Spinal cord (tissue), 9 donors: ENCODE measurements at regions not wholly inside any gene's neighbourhood (a gene's known extent, or its start where the extent isn't known, plus 50 kb on each side); places are given as distances from the start of the nearest gene placed in this dataset.
"Not testable (repeated sequence)": the region's sequence is repeated elsewhere in the genome, so short reads cannot be mapped to it uniquely, and the experiment has no call there.

Experiments
- DNase-seq, 6 donors: peaks; one replicate each; pipeline versions ENCODE4 v3.0.0 to v3.0.0-alpha.2; 2013 to 2015; ENCODE audit warnings: low spot score in 6 of 6, low read depth in 4 of 6
- H3K27ac ChIP-seq: one replicate; pipeline ENCODE4 v1.5.1; 2013; ENCODE audit warnings: low read depth, low read length, control low read depth
- H3K27me3 ChIP-seq: one replicate; pipeline ENCODE4 v1.6.1; 2013; ENCODE audit warnings: low read length; ENCODE audit not compliant: control insufficient read depth, insufficient read depth
- H3K36me3 ChIP-seq: one replicate; pipeline ENCODE4 v1.6.1; 2013; ENCODE audit warnings: low read length; ENCODE audit not compliant: control insufficient read depth, insufficient read depth
- H3K4me1 ChIP-seq: one replicate; pipeline ENCODE4 v1.6.1; 2013; ENCODE audit warnings: low read length; ENCODE audit not compliant: control insufficient read depth, insufficient read depth
- H3K4me3 ChIP-seq: one replicate; pipeline ENCODE4 v1.5.1; 2013; ENCODE audit warnings: low read depth, low read length, control low read depth
- H3K9me3 ChIP-seq: one replicate; pipeline ENCODE4 v1.6.1; 2013; ENCODE audit warnings: low read length; ENCODE audit not compliant: control insufficient read depth, insufficient read depth
- WGBS: methylation state at CpG from one replicate; pipeline ENCODE4 v1.1.5; 2013; ENCODE audit warnings: missing lambda C conversion rate; ENCODE audit not compliant: insufficient coverage; 5-methylcytosine and 5-hydroxymethylcytosine counted together
- donor health status: healthy.

- peaks cover 6% of the 10 kb centered on the region for H3K27me3 ChIP-seq
- H3K4me1 ChIP-seq = peaks cover 20% of the 10 kb centered on the region
- no peaks in the 10 kb centered on the region for H3K36me3 ChIP-seq
- no peaks in the 10 kb centered on the region for H3K9me3 ChIP-seq
- peak overlapping the region; percentile 66 for H3K4me3 ChIP-seq
- 71% methylated on average over 7 of the region's 11 CpGs for WGBS
- no peak for DNase-seq
- no peak overlapping the region for H3K27ac ChIP-seq
Observed at GRCh38 chr15:98549003-98549402, 99.3 kb upstream of the IGF1R start.

GRCh38 chr15:98549741-98550140 is 98.6 kb upstream of the IGF1R start:
- 97% methylated on average over 25 of the region's 26 CpGs for WGBS
- Histone ChIP-seq H3K4me3 (no peak overlapping the region), H3K4me1 (peaks cover 20% of the 10 kb centered on the region), H3K36me3 (no peaks in the 10 kb centered on the region), H3K27ac (no peak overlapping the region), H3K9me3 (no peaks in the 10 kb centered on the region), H3K27me3 (peaks cover 6% of the 10 kb centered on the region)
- no peak for DNase-seq

GRCh38 chr15:98550363-98550762 is 98.0 kb upstream of the IGF1R start:
- not testable (repeated sequence) for H3K36me3 ChIP-seq, DNase-seq, H3K4me3 ChIP-seq, H3K9me3 ChIP-seq, H3K27me3 ChIP-seq, H3K27ac ChIP-seq
- WGBS = 89% methylated on average over 7 of the region's 7 CpGs
- H3K4me1 ChIP-seq = peaks cover 20% of the 10 kb centered on the region

- Histone ChIP-seq H3K4me1 (peaks cover 20% of the 10 kb centered on the region), H3K9me3 (no peaks in the 10 kb centered on the region), H3K36me3 (no peaks in the 10 kb centered on the region), H3K27me3 (peaks cover 6% of the 10 kb centered on the region), H3K27ac (no peak overlapping the region), H3K4me3 (no peak overlapping the region)
- DNase-seq = peak in 1 of 6 donors; percentile 20
- WGBS = 86% methylated on average over 7 of the region's 11 CpGs
Observed at GRCh38 chr15:98551936-98552562, 96.3 kb upstream of the IGF1R start.

- no peak overlapping the region for H3K4me3 ChIP-seq
- WGBS = 88% methylated on average over 4 of the region's 6 CpGs
- H3K27me3 ChIP-seq = no peaks in the 10 kb centered on the region
- no peaks in the 10 kb centered on the region for H3K4me1 ChIP-seq
- DNase-seq = no peak
- no peaks in the 10 kb centered on the region for H3K9me3 ChIP-seq
- H3K27ac ChIP-seq = no peak overlapping the region
- no peaks in the 10 kb centered on the region for H3K36me3 ChIP-seq
Observed at GRCh38 chr15:98554272-98555172, 93.8 kb upstream of the IGF1R start.

GRCh38 chr15:98555173-98555515 is 93.2 kb upstream of the IGF1R start:
- H3K9me3 ChIP-seq = no peaks in the 10 kb centered on the region
- H3K27me3 ChIP-seq = no peaks in the 10 kb centered on the region
- no peak for DNase-seq
- H3K4me3 ChIP-seq = no peak overlapping the region
- H3K27ac ChIP-seq = no peak overlapping the region
- H3K36me3 ChIP-seq = no peaks in the 10 kb centered on the region
- no peaks in the 10 kb centered on the region for H3K4me1 ChIP-seq

GRCh38 chr15:98556321-98556720 is 92.0 kb upstream of the IGF1R start:
- 75% methylated on average over 1 of the region's 4 CpGs for WGBS
- no peaks in the 10 kb centered on the region for H3K27me3 ChIP-seq
- DNase-seq = peak in 1 of 6 donors; percentile 5

GRCh38 chr15:98560338-98560737 is 88.0 kb upstream of the IGF1R start:
- H3K9me3 ChIP-seq = no peaks in the 10 kb centered on the region
- H3K36me3 ChIP-seq = no peaks in the 10 kb centered on the region
- no peak overlapping the region for H3K4me3 ChIP-seq
- H3K4me1 ChIP-seq = peaks cover 8% of the 10 kb centered on the region
- H3K27me3 ChIP-seq = no peaks in the 10 kb centered on the region
- 90% methylated on average over 3 of the region's 5 CpGs for WGBS
- DNase-seq = no peak
- H3K27ac ChIP-seq = no peak overlapping the region

More at GRCh38 chr15:98556321-98556720, 92.0 kb upstream of the IGF1R start:
- H3K4me3 ChIP-seq = no peak overlapping the region
- no peak overlapping the region for H3K27ac ChIP-seq
- H3K36me3 ChIP-seq = no peaks in the 10 kb centered on the region
- H3K4me1 ChIP-seq = no peaks in the 10 kb centered on the region
- no peaks in the 10 kb centered on the region for H3K9me3 ChIP-seq

GRCh38 chr15:98561169-98561941 is 87.0 kb upstream of the IGF1R start:
- Histone ChIP-seq H3K4me1 (peaks cover 8% of the 10 kb centered on the region), H3K4me3 (no peak overlapping the region), H3K9me3 (no peaks in the 10 kb centered on the region), H3K27me3 (no peaks in the 10 kb centered on the region), H3K27ac (no peak overlapping the region), H3K36me3 (no peaks in the 10 kb centered on the region)
- no peak for DNase-seq
- 91% methylated on average over 5 of the region's 9 CpGs for WGBS
